ENCODE measurements at regions not wholly inside any gene's neighbourhood (a gene's known extent, or its start where the extent isn't known, plus 50 kb on each side); places are given as distances from the start of the nearest gene placed in this dataset.
A peak's percentile ranks its signal among the peaks of the same experiment; 100 is the strongest.

GRCh38 chr21:39025198-39025597, 158.1 kb downstream of the PSMG1 start:
- H3K27ac Mint-ChIP-seq = no peak overlapping the region
- H3K36me3 Mint-ChIP-seq (ENCODE audit: low read depth) = no peaks in the 10 kb centered on the region
- intact Hi-C loops (cut with micrococcal nuclease) = no loop called here
- H3K27me3 Mint-ChIP-seq = peaks cover 46% of the 10 kb centered on the region
- H3K4me3 Mint-ChIP-seq = no peak overlapping the region
- peaks cover 18% of the 10 kb centered on the region for H3K4me1 Mint-ChIP-seq (ENCODE audit: low read depth)
- peaks cover 6% of the 10 kb centered on the region for H3K9me3 Mint-ChIP-seq

GRCh38 chr21:39024538-39024937, 158.7 kb downstream of the PSMG1 start:
- H3K27me3 Mint-ChIP-seq = peaks cover 47% of the 10 kb centered on the region
- intact Hi-C loops (cut with micrococcal nuclease) = no loop called here
- peaks cover 6% of the 10 kb centered on the region for H3K9me3 Mint-ChIP-seq

GRCh38 chr21:39022863-39023693, 160.2 kb downstream of the PSMG1 start:
- H3K36me3 Mint-ChIP-seq (ENCODE audit: low read depth) = no peaks in the 10 kb centered on the region
- peaks cover 6% of the 10 kb centered on the region for H3K9me3 Mint-ChIP-seq
- H3K4me3 Mint-ChIP-seq = no peak overlapping the region
- intact Hi-C loops (cut with micrococcal nuclease) = no loop called here
- H3K4me1 Mint-ChIP-seq (ENCODE audit: low read depth) = peaks cover 18% of the 10 kb centered on the region
- peaks cover 50% of the 10 kb centered on the region for H3K27me3 Mint-ChIP-seq
- H3K27ac Mint-ChIP-seq = no peak overlapping the region

More at GRCh38 chr21:39024538-39024937, 158.7 kb downstream of the PSMG1 start:
- Mint-ChIP-seq H3K27ac (no peak overlapping the region), H3K4me1 (ENCODE audit: low read depth) (peaks cover 18% of the 10 kb centered on the region), H3K36me3 (ENCODE audit: low read depth) (no peaks in the 10 kb centered on the region), H3K4me3 (no peak overlapping the region)

GRCh38 chr21:39022466-39022862, 160.8 kb downstream of the PSMG1 start:
- Mint-ChIP-seq H3K9me3 (peaks cover 6% of the 10 kb centered on the region), H3K27ac (no peak overlapping the region), H3K36me3 (ENCODE audit: low read depth) (no peaks in the 10 kb centered on the region), H3K4me3 (no peak overlapping the region), H3K27me3 (peaks cover 49% of the 10 kb centered on the region), H3K4me1 (ENCODE audit: low read depth) (peaks cover 20% of the 10 kb centered on the region)
- intact Hi-C loops (cut with micrococcal nuclease) = no loop called here

- peaks cover 6% of the 10 kb centered on the region for H3K9me3 Mint-ChIP-seq
- no peaks in the 10 kb centered on the region for H3K36me3 Mint-ChIP-seq (ENCODE audit: low read depth)
- intact Hi-C loops (cut with micrococcal nuclease) = no loop called here
- H3K27me3 Mint-ChIP-seq = peaks cover 49% of the 10 kb centered on the region
- H3K27ac Mint-ChIP-seq = no peak overlapping the region
- H3K4me1 Mint-ChIP-seq (ENCODE audit: low read depth) = peaks cover 24% of the 10 kb centered on the region
- no peak overlapping the region for H3K4me3 Mint-ChIP-seq
Observed at GRCh38 chr21:39022035-39022434, 161.2 kb downstream of the PSMG1 start.

GRCh38 chr21:39021478-39021832, 161.8 kb downstream of the PSMG1 start:
- H3K4me3 Mint-ChIP-seq = no peak overlapping the region
- intact Hi-C loops (cut with micrococcal nuclease) = no loop called here
- H3K4me1 Mint-ChIP-seq (ENCODE audit: low read depth) = peaks cover 26% of the 10 kb centered on the region
- peaks cover 6% of the 10 kb centered on the region for H3K9me3 Mint-ChIP-seq
- H3K27me3 Mint-ChIP-seq = peaks cover 49% of the 10 kb centered on the region
- H3K27ac Mint-ChIP-seq = peak overlapping the region; percentile 26
- no peaks in the 10 kb centered on the region for H3K36me3 Mint-ChIP-seq (ENCODE audit: low read depth)

- intact Hi-C loops (cut with micrococcal nuclease) = no loop called here
- Mint-ChIP-seq H3K36me3 (ENCODE audit: low read depth) (no peaks in the 10 kb centered on the region), H3K9me3 (peaks cover 6% of the 10 kb centered on the region), H3K27me3 (peaks cover 44% of the 10 kb centered on the region), H3K4me3 (no peak overlapping the region), H3K4me1 (ENCODE audit: low read depth) (peaks cover 26% of the 10 kb centered on the region), H3K27ac (peak overlapping the region; percentile 26)
Observed at GRCh38 chr21:39020751-39021477, 162.3 kb downstream of the PSMG1 start.

GRCh38 chr21:39018730-39019129, 164.5 kb downstream of the PSMG1 start:
- Mint-ChIP-seq H3K4me1 (ENCODE audit: low read depth) (peaks cover 35% of the 10 kb centered on the region), H3K36me3 (ENCODE audit: low read depth) (no peaks in the 10 kb centered on the region), H3K9me3 (no peaks in the 10 kb centered on the region), H3K4me3 (no peak overlapping the region), H3K27ac (no peak overlapping the region), H3K27me3 (peaks cover 38% of the 10 kb centered on the region)
- intact Hi-C loops (cut with micrococcal nuclease) = loop anchor here (5.0 kb wide), 1 partner anchor 74 kb away; no protein-coding TSS in a partner anchor

- Mint-ChIP-seq H3K27me3 (peaks cover 27% of the 10 kb centered on the region), H3K27ac (no peak overlapping the region), H3K4me3 (no peak overlapping the region), H3K4me1 (ENCODE audit: low read depth) (peaks cover 33% of the 10 kb centered on the region), H3K36me3 (ENCODE audit: low read depth) (no peaks in the 10 kb centered on the region), H3K9me3 (no peaks in the 10 kb centered on the region)
- intact Hi-C loops (cut with micrococcal nuclease) = loop anchor here (5.0 kb wide), 1 partner anchor 75 kb away; no protein-coding TSS in a partner anchor
Observed at GRCh38 chr21:39016740-39017315, 166.4 kb downstream of the PSMG1 start.

- H3K4me1 Mint-ChIP-seq (ENCODE audit: low read depth) = peaks cover 20% of the 10 kb centered on the region
- no peaks in the 10 kb centered on the region for H3K36me3 Mint-ChIP-seq (ENCODE audit: low read depth)
- no peak overlapping the region for H3K27ac Mint-ChIP-seq
- no peak overlapping the region for H3K4me3 Mint-ChIP-seq
- H3K27me3 Mint-ChIP-seq = peaks cover 23% of the 10 kb centered on the region
- no peaks in the 10 kb centered on the region for H3K9me3 Mint-ChIP-seq
- intact Hi-C loops (cut with micrococcal nuclease) = loop anchor here (5.0 kb wide), 1 partner anchor 78 kb away; no protein-coding TSS in a partner anchor
Observed at GRCh38 chr21:39014747-39015146, 168.5 kb downstream of the PSMG1 start.

GRCh38 chr21:39012326-39013230, 170.7 kb downstream of the PSMG1 start:
- H3K4me1 Mint-ChIP-seq (ENCODE audit: low read depth) = peaks cover 32% of the 10 kb centered on the region

GRCh38 chr21:39011911-39012310, 171.3 kb downstream of the PSMG1 start:
- H3K4me1 Mint-ChIP-seq (ENCODE audit: low read depth) = peaks cover 32% of the 10 kb centered on the region
- intact Hi-C loops (cut with micrococcal nuclease) = no loop called here

More at GRCh38 chr21:39012326-39013230, 170.7 kb downstream of the PSMG1 start:
- intact Hi-C loops (cut with micrococcal nuclease) = no loop called here
- no peaks in the 10 kb centered on the region for H3K36me3 Mint-ChIP-seq (ENCODE audit: low read depth)
- peaks cover 7% of the 10 kb centered on the region for H3K27me3 Mint-ChIP-seq
- no peak overlapping the region for H3K4me3 Mint-ChIP-seq
- no peaks in the 10 kb centered on the region for H3K9me3 Mint-ChIP-seq
- no peak overlapping the region for H3K27ac Mint-ChIP-seq

GRCh38 chr21:39010629-39011404, 172.4 kb downstream of the PSMG1 start:
- H3K27ac Mint-ChIP-seq = no peak overlapping the region
- peak overlapping the region; percentile 21 for H3K4me3 Mint-ChIP-seq
- H3K4me1 Mint-ChIP-seq (ENCODE audit: low read depth) = peaks cover 43% of the 10 kb centered on the region
- intact Hi-C loops (cut with micrococcal nuclease) = no loop called here
- peaks cover 7% of the 10 kb centered on the region for H3K27me3 Mint-ChIP-seq
- no peaks in the 10 kb centered on the region for H3K9me3 Mint-ChIP-seq
- no peaks in the 10 kb centered on the region for H3K36me3 Mint-ChIP-seq (ENCODE audit: low read depth)

More at GRCh38 chr21:39011911-39012310, 171.3 kb downstream of the PSMG1 start:
- no peaks in the 10 kb centered on the region for H3K36me3 Mint-ChIP-seq (ENCODE audit: low read depth)
- peaks cover 7% of the 10 kb centered on the region for H3K27me3 Mint-ChIP-seq
- H3K4me3 Mint-ChIP-seq = no peak overlapping the region
- H3K9me3 Mint-ChIP-seq = no peaks in the 10 kb centered on the region
- no peak overlapping the region for H3K27ac Mint-ChIP-seq
